Fibroblast of mammary gland (primary cell): ENCODE measurements at regions not wholly inside any gene's neighbourhood (a gene's known extent, or its start where the extent isn't known, plus 50 kb on each side); places are given as distances from the start of the nearest gene placed in this dataset.
"Not testable (repeated sequence)": the region's sequence is repeated elsewhere in the genome, so short reads cannot be mapped to it uniquely, and the experiment has no call there.

Source experiments
- DNase-seq: peaks from one replicate; pipeline ENCODE4 v3.0.0-alpha.2; 2010; ENCODE audit warnings: low read depth
- H3K4me3 ChIP-seq: 2 replicates; pipeline ENCODE4 v1.5.1; 2011; ENCODE audit warnings: low read depth, mild to moderate bottlenecking, low read length, moderate library complexity; ENCODE audit not compliant: control insufficient read depth
- TF ChIP-seq, protein P1 (sequence below): conservative IDR thresholded peaks from 2 replicates; pipeline ENCODE4 v1.5.1; 2011; ENCODE audit warnings: low read depth, low read length, inconsistent platforms; ENCODE audit not compliant: control insufficient read depth, insufficient read depth

DNA sequence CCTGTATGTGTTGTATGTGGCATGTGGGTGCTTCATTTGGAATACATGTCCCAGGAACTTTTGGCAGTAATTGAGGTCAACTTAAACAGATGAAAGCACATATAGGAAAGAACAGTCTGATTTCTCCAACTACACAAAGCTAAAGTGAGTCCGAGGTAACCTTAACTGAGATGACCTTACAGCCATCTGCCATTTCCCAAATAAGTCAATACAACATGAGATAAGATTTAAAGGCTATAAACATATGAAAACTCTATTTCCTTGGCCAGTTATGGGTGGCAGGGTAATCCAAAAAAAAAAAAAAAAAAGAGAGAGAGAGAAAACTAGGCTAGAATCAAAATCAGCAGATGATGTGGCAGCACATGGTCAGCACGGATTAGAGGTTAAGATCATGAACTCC lies 1068.3 kb downstream of the KHDRBS2 start:
- TF ChIP-seq, protein P1, sequence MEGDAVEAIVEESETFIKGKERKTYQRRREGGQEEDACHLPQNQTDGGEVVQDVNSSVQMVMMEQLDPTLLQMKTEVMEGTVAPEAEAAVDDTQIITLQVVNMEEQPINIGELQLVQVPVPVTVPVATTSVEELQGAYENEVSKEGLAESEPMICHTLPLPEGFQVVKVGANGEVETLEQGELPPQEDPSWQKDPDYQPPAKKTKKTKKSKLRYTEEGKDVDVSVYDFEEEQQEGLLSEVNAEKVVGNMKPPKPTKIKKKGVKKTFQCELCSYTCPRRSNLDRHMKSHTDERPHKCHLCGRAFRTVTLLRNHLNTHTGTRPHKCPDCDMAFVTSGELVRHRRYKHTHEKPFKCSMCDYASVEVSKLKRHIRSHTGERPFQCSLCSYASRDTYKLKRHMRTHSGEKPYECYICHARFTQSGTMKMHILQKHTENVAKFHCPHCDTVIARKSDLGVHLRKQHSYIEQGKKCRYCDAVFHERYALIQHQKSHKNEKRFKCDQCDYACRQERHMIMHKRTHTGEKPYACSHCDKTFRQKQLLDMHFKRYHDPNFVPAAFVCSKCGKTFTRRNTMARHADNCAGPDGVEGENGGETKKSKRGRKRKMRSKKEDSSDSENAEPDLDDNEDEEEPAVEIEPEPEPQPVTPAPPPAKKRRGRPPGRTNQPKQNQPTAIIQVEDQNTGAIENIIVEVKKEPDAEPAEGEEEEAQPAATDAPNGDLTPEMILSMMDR: no peak
- no peak overlapping the region for H3K4me3 ChIP-seq

DNA sequence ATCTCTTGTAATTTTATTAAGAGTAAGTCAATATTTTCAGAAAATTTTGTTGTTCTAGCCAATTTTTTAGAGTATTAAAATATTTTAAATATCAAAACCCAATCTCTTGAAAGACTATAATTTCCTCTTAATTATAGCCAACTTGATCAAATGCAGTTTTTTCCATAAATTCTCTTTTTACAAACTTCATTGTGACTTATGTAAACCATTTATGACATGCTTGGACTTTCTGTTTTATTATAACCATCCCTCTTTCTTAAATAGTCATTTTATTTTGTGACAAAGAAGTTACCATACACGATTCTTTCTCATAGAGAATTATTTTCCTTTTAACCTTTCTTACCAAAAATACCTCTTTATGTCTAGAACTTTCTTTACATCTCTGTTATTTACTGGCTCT lies 1075.5 kb downstream of the KHDRBS2 start:
- H3K4me3 ChIP-seq: no peak overlapping the region
- peak; percentile 7 for DNase-seq
- TF ChIP-seq, protein P1: no peak

More for the DNA sequence above, 1068.3 kb downstream of the KHDRBS2 start:
- DNase-seq: no peak

GRCh38 chr6:61203966-61204496 lies 1082.0 kb downstream of the KHDRBS2 start:
- no peak overlapping the region for H3K4me3 ChIP-seq
- no peak for DNase-seq
- TF ChIP-seq, protein P1: no peak

DNA sequence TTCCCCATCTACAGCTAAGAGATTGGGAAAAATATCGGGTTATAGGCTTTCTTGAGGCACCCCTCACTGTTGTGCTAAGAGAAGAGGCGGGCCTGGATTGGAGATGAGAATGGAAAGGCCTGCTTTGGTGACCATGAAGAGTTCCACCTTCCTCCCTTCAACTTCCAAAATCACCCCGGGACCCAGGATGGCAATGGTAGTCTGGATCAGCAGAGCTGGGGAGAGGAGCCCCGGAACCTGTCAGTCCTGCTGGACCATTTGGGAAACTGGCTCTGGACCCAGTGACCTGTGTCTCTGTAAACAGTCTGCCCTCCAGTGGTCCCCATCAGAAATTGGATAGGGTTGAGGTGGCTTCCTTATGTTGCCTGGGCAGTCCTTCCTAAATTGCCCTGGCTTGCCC lies 1085.6 kb downstream of the KHDRBS2 start:
- TF ChIP-seq, protein P1: no peak
- no peak overlapping the region for H3K4me3 ChIP-seq
- no peak for DNase-seq

GRCh38 chr6:61193771-61194170 lies 1092.3 kb downstream of the KHDRBS2 start:
- TF ChIP-seq, protein P1: no peak
- DNase-seq: no peak
- no peak overlapping the region for H3K4me3 ChIP-seq

GRCh38 chr6:61192610-61193009 lies 1093.4 kb downstream of the KHDRBS2 start:
- H3K4me3 ChIP-seq: no peak overlapping the region
- no peak for DNase-seq
- TF ChIP-seq, protein P1: no peak

- TF ChIP-seq, protein P1: no peak
- H3K4me3 ChIP-seq: no peak overlapping the region
- no peak for DNase-seq
These were observed 1117.1 kb downstream of the KHDRBS2 start for GRCh38 chr6:61168878-61169277.

DNA sequence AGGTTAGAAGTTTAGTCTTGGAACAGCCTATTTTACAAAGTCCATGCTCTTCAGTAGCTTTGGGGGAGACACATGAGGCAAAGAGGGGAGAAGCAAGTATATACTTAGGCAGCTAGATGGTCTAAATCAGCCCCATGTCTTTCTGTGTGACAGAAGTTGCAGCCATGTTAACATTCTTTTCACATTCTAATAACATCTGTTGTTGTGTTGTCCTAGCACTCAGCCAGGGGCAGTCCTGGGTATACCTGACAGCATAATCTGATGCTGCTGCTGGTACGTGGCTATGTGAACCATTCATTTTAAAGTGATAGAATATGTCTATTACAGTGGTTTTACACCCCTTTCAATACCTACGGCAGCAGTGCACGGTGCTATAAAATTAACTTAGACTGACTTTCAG lies 1137.0 kb downstream of the KHDRBS2 start:
- DNase-seq: not testable (repeated sequence)

GRCh38 chr6:61142261-61142660 lies 1143.8 kb downstream of the KHDRBS2 start:
- H3K4me3 ChIP-seq, DNase-seq: not testable (repeated sequence)

More for the DNA sequence above, 1137.0 kb downstream of the KHDRBS2 start:
- H3K4me3 ChIP-seq: not testable (repeated sequence)
